HK-2 (cell line): ENCODE measurements at regions not wholly inside any gene's neighbourhood (a gene's known extent, or its start where the extent isn't known, plus 50 kb on each side); places are given as distances from the start of the nearest gene placed in this dataset.
A peak's percentile ranks its signal among the peaks of the same experiment; 100 is the strongest.
"Not testable (repeated sequence)": the region's sequence is repeated elsewhere in the genome, so short reads cannot be mapped to it uniquely, and the experiment has no call there.

Experiments used
- DNase-seq: peaks from one replicate; pipeline ENCODE4 v3.0.0-alpha.2; 2018; ENCODE audit not compliant: unreplicated experiment

- DNase-seq: no peak
Observed at GRCh38 chr2:77834360-77835002, 312.3 kb upstream of the LRRTM4 start.

- DNase-seq: no peak
Observed at GRCh38 chr2:77838441-77838840, 316.3 kb upstream of the LRRTM4 start.

GRCh38 chr2:77839102-77839501, 316.9 kb upstream of the LRRTM4 start:
- peak; percentile 20 for DNase-seq

- DNase-seq: no peak
Observed at GRCh38 chr2:77862120-77862519, 339.9 kb upstream of the LRRTM4 start.

- DNase-seq: no peak
Observed at GRCh38 chr2:77864426-77864825, 342.2 kb upstream of the LRRTM4 start.

GRCh38 chr2:77866661-77867060, 344.5 kb upstream of the LRRTM4 start:
- DNase-seq: no peak

- DNase-seq: no peak
Observed at GRCh38 chr2:77867146-77867545, 345.0 kb upstream of the LRRTM4 start.

GRCh38 chr2:77873506-77873905, 351.3 kb upstream of the LRRTM4 start:
- DNase-seq: no peak

GRCh38 chr2:77900211-77900610, 378.0 kb upstream of the LRRTM4 start:
- not testable (repeated sequence) for DNase-seq

- no peak for DNase-seq
Observed at GRCh38 chr2:77910136-77910535, 388.0 kb upstream of the LRRTM4 start.

- no peak for DNase-seq
Observed at GRCh38 chr2:77920838-77921366, 398.7 kb upstream of the LRRTM4 start.

GRCh38 chr2:77922567-77922966, 400.4 kb upstream of the LRRTM4 start:
- no peak for DNase-seq

GRCh38 chr2:77937366-77937765, 415.2 kb upstream of the LRRTM4 start:
- no peak for DNase-seq

- no peak for DNase-seq
Observed at GRCh38 chr2:77938462-77938861, 416.3 kb upstream of the LRRTM4 start.

GRCh38 chr2:77939370-77939769, 417.2 kb upstream of the LRRTM4 start:
- no peak for DNase-seq

- DNase-seq: no peak
Observed at GRCh38 chr2:77939801-77940200, 417.6 kb upstream of the LRRTM4 start.

- no peak for DNase-seq
Observed at GRCh38 chr2:77954931-77955330, 432.8 kb upstream of the LRRTM4 start.

- no peak for DNase-seq
Observed at GRCh38 chr2:77962943-77963342, 440.8 kb upstream of the LRRTM4 start.

- DNase-seq: no peak
Observed at GRCh38 chr2:77977471-77978063, 455.4 kb upstream of the LRRTM4 start.

- no peak for DNase-seq
Observed at GRCh38 chr2:77995161-77995560, 473.0 kb upstream of the LRRTM4 start.

- DNase-seq: no peak
Observed at GRCh38 chr2:77999376-77999775, 477.2 kb upstream of the LRRTM4 start.

- no peak for DNase-seq
Observed at GRCh38 chr2:78009289-78009688, 487.1 kb upstream of the LRRTM4 start.

- no peak for DNase-seq
Observed at GRCh38 chr2:78011251-78011650, 489.1 kb upstream of the LRRTM4 start.

- DNase-seq: no peak
Observed at GRCh38 chr2:78020491-78020890, 498.3 kb upstream of the LRRTM4 start.
